NCI-H1694 treated with DMSO at 0.1 percent for 48 hours (cell line): ENCODE measurements at regions not wholly inside any gene's neighbourhood (a gene's known extent, or its start where the extent isn't known, plus 50 kb on each side); places are given as distances from the start of the nearest gene placed in this dataset.
"Not testable (repeated sequence)": the region's sequence is repeated elsewhere in the genome, so short reads cannot be mapped to it uniquely, and the experiment has no call there.

Source experiments
- DNase-seq: peaks from one replicate; lab custom pipeline; 2025; lab: John Stamatoyannopoulos, UW

- no peak for DNase-seq
Measured at GRCh38 chr6:26267083-26267589, 97.9 kb upstream of the BTN3A2 start.

- DNase-seq, result no peak
Measured at GRCh38 chr6:26268659-26269402, 96.2 kb upstream of the BTN3A2 start.

- DNase-seq, result no peak
Measured at GRCh38 chr6:26269531-26270485, 95.2 kb upstream of the BTN3A2 start.

- DNase-seq, result no peak
Measured at GRCh38 chr6:26270486-26270861, 94.5 kb upstream of the BTN3A2 start.

DNA sequence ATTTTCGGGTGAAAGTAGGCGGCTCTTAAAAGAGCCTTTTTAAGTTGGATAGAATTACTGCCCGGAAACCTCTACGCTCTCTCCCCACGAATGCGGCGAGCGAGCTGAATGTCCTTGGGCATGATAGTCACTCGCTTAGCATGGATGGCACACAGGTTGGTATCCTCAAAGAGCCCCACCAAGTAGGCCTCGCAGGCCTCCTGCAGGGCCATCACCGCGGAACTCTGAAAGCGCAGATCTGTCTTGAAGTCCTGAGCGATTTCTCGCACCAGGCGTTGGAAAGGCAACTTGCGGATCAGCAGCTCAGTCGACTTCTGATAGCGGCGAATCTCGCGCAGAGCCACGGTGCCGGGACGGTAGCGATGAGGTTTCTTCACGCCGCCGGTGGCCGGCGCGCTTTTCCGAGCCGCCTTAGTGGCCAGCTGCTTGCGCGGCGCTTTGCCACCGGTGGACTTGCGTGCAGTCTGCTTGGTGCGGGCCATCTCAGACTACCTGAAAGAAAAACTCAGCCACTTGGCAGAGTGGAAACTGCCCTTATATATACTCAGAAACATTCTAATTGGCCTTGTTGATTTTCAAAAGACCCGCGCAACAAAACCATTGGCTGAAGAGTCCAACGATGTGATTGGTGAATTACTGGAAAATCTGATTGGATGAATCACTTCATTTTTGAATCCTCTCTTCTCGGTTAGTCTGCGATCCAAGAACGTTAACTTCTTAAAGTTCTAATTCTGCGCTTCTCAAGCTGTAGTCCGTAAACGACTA lies 93.9 kb upstream of the BTN3A2 start:
- DNase-seq, result no peak

DNA sequence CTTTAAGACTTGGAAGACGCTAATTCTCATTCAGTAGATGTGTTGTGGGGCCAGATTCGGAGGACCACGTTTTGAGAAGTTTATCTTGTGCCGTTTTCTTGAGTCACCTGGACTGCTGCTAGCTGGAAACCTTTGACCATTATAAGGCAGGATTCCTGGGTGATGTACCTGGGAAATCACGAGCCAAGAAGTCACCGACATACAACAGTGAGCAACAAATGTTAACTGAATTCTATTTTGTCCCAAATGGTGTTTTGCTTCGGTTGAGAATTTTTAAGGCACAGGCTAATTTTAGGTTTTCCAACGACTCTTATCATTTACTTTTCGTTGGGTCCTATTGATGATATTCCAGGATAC lies 93.4 kb upstream of the BTN3A2 start:
- no peak for DNase-seq

DNA sequence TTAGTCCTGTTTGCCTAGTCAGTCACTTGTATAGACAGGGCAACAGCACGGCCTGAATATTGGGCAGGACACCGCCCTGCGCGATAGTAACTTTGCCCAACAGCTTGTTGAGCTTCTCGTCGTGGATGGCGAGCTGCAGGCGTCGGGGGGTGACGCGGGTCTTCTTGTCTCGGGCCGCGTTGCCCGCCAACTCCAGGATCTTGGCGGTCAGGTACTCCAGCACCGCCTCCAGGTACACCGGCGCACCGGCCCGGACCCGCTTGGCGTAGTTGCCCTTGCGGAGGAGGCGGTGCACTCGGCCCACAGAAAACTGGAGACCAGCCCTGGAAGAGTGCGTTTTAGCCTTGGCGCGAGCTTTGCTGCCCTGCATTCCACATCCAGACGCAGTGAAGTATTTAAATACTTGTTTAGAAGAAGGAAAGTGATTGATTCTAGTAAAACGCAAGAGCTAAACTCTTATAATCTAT lies 92.8 kb upstream of the BTN3A2 start:
- no peak for DNase-seq

DNA sequence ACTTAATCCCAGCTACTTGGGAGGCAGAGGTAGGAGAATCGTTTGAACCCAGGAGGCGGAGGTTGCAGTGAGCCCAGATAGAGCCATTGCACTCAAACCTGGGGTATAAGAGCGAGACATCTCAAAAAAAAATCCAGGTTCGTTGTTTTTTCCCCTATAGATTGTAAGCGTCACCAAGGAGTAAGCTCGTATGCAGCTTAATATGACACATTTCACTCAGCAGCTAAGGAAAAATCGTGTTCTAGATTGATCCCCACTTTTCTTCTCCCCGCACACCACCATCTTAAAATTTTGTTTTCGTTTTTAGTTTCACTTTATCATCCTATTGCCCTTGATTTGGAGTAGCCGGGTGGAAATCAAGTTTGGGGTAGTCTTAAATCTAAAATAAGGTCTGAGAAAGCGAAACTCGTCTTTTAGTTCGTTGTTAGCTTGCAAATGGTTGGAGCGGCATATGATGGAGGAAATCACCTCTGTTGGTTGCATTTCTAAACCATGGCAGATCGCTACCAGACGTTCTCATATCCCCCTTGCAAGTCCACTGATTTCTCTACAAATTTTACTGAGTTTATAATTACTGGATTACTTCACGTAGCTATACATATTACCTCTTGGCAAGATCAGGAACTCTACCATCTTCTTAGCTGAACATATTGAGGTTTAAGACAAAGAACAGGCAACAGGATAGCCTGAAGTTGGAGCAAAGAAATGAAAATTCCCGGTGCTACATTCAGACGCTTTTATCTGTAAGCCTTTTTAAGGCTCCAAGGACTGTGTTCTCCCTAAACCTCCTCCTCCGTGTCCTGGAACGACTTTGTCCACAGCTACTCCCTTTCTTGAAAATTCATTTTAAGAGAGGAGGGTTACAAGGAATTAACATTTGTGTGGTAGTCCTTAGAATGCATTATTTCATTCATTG lies 91.1 kb upstream of the BTN3A2 start:
- DNase-seq, result no peak

- DNase-seq, result no peak
Measured at GRCh38 chr6:26275663-26276062, 89.3 kb upstream of the BTN3A2 start.

- DNase-seq, result no peak
Measured at GRCh38 chr6:26276841-26277648, 88.0 kb upstream of the BTN3A2 start.

- DNase-seq, result no peak
Measured at GRCh38 chr6:26278536-26278935, 86.5 kb upstream of the BTN3A2 start.

DNA sequence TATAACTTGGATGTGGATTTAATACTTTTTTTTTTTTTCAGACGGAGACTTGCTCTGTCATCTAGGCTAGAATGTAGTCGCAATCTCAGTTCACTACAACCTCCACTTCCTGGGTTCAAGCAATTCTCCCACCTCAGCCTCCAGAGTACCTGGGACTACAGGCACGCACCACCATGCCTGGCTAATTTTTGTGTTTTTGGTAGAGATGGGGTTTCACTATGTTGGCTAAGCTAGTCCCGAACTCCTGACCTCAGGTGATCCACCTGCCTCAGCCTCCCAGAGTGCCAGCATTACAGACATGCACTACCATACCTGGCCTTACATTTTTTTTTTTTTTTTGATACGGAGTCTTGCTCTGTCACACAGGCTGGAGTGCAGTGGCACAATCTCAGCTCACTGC lies 85.6 kb upstream of the BTN3A2 start:
- not testable (repeated sequence) for DNase-seq

DNA sequence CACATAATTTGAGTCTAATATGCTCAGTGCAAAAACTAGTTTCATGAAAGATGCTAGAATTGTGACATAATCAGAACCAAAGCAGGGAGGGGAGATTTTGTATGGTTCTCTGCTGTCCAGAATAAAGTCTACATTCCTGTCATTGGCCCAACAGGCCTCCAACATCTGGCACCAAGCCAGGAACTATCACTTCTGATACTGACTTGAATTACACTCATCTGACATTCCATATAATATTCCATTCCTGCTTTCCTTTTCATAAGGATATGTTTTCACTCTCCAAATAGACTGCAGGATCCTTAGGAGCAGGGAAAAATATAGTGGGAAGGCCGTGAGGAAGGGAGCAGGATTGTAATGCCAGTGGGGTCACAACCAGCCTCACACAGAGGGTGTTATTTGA lies 84.6 kb upstream of the BTN3A2 start:
- DNase-seq, result no peak

GRCh38 chr6:26284537-26285142 lies 80.4 kb upstream of the BTN3A2 start:
- DNase-seq, result no peak

- peak; percentile 94 for DNase-seq
Measured at GRCh38 chr6:26285143-26286134, 79.6 kb upstream of the BTN3A2 start.

GRCh38 chr6:26286168-26286877 lies 78.7 kb upstream of the BTN3A2 start:
- peak; percentile 45 for DNase-seq

DNA sequence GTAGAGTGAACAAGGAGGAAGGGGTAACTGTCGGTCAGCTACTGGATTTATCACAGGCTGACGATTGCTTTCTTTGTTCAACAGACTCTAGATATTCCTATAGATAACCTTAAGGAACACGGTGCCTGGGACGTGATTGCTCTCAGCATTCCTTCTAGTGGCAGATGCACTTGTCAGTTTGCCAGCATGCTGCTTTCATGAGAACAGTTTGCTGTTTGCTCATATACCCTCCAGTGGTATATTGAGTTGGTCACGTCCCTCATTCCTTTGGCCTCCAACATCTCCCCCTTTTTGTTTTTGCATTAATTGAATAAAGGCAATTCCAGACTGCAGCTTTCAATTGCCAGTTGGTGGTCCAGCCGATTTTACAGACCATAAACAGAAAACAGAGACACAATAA lies 76.8 kb upstream of the BTN3A2 start:
- DNase-seq, result no peak

GRCh38 chr6:26290941-26291340 lies 74.1 kb upstream of the BTN3A2 start:
- peak; percentile 30 for DNase-seq
